A172 (cell line): ENCODE measurements at regions not wholly inside any gene's neighbourhood (a gene's known extent, or its start where the extent isn't known, plus 50 kb on each side); places are given as distances from the start of the nearest gene placed in this dataset.
"Not testable (repeated sequence)": the region's sequence is repeated elsewhere in the genome, so short reads cannot be mapped to it uniquely, and the experiment has no call there.

ENCODE experiments used
- DNase-seq: peaks from one replicate; pipeline ENCODE4 v3.0.0-alpha.2; 2015; ENCODE audit warnings: low spot score

GRCh38 chr6:139519571-139520031 lies 145.2 kb upstream of the CITED2 start:
- peak; percentile 33 for DNase-seq

DNA sequence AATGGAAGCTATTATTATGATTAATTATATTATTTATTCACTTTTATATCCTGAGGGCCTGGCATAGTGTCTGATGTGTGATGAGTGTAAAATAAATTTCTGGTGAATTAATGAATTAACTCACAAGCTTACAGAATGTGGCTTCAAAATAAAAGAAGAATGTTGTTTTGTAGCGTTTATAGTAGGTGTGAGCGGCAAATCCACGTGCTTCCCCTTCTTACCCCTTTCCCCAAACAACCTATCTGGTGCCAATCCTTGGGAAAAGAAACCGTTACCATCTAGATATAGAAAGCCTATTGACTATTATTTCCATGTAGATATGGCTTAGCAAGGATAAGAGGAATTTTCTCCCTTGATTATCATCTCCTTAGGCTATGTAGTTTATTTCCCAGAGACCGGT lies 144.6 kb upstream of the CITED2 start:
- no peak for DNase-seq

DNA sequence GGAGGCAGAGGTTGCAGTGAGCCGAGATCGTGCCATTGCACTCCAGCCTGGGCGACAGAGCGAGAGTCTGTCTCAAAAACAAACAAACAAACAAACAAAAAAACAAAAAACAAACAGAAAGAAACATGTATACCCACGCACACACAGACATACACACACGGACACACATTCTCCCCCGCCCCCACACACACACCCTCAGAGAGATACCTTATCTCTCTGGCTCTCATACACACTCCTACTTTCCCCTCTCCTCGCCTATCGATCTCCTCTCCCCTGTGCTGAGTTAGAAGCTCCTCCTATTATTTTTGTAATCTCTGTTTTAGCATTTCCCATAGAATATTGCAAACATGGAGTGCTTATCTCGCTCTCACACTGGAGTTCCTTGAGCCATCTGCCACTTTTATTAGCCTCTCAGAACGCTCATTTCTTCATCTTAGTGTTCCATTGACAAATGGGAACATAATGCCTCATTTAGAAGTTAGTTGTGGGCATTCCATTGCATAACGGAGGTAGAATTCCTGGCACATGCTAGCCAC lies 144.2 kb upstream of the CITED2 start:
- DNase-seq = no peak

DNA sequence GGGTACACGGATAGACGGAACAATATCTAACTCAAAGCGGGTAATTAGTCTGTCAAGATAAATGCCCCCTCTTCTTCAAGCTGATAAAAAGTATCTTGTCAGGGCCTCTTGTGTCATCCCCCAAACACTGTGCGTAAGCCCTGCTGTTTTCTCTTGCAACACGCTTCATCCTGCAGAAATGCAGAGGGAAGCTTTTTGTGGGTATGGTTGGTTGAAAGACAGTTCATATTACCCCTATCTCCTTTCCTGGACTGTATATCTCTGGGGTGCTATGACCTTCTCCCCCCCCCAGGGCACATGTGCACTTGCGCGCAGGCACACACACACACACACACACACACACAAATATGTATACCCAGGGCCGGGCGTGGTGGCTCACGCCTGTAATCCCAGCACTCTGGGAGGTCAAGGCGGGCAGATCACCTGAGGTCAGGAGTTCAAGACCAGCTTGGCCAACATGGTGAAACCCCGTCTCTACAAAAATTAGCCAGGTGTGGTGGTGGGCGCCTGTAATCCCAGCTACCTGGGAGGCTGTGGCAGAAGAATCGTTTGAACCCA lies 143.6 kb upstream of the CITED2 start:
- not testable (repeated sequence) for DNase-seq

- DNase-seq = no peak
Measured at GRCh38 chr6:139515511-139515910, 141.1 kb upstream of the CITED2 start.

- no peak for DNase-seq
Measured at GRCh38 chr6:139514819-139515218, 140.4 kb upstream of the CITED2 start.

DNA sequence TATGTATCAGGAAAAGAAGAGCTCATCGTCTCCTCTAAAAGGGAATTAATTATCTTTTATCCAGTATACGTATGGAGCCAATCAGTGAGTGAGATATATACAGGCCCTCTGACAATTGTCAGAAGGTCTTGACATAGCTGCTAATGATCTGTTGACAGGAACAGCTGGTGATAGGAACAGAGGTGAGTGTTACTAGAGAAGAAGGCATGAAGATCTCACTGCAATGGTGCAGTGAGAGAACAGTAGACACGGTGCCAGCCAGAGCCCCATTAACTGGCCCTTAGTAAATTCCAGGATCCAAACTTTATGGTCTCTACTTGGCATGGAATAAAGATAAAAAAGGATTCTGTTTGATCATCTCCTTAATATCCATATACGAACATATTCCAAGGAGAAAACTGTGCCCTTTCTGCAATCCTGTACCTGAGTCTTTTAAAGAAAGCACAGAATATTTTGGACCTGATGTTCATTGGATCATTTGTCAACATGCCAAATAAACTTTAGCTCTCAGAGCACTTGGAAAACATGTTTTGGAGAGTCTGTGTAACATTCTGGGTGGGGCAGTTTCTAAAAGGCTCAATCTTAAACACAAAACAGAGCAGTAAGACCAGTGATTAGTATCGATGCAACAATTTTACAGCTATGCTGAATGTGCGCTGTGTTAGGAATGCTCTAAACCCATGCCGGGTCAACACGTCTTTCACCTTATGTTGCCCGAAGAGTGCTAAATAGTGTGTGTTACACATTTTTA lies 135.8 kb upstream of the CITED2 start:
- DNase-seq = no peak

DNA sequence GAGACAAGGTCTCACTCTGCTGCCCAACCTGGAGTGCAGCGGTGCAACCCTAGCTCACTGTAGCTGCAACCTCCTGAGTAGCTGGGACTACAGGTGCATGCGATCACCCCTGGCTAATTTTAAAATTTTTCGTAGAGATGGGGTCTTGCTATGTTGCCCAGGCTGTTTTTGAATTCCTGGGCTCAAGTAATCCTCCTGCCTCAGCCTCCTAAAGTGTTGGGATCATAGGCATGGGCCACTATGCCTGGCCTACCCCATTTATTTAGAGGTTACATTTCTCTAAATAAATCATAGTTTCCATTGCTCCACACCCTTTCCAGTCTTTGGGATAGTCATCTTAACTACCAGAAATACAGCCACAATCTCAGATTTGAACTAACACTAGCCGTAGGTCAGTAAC lies 134.7 kb upstream of the CITED2 start:
- DNase-seq = no peak

DNA sequence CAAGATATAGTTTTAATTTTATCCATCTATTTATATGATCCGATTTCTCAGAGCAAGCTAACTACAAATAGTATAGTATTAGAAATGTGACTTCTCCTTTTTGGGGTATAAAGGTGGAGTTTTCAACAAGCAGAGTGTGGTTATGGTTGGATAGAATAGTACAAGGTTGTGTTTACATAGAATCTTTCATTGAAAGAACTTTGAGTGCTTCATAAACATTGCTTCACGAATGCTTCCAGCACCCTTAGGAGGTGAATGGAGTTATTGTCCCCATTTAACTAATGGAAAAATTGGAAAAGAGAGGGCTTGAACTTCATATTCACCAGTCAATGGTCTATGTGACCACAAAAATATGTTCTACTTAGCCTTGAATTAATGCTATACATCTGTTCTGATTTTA lies 134.1 kb upstream of the CITED2 start:
- DNase-seq = no peak

DNA sequence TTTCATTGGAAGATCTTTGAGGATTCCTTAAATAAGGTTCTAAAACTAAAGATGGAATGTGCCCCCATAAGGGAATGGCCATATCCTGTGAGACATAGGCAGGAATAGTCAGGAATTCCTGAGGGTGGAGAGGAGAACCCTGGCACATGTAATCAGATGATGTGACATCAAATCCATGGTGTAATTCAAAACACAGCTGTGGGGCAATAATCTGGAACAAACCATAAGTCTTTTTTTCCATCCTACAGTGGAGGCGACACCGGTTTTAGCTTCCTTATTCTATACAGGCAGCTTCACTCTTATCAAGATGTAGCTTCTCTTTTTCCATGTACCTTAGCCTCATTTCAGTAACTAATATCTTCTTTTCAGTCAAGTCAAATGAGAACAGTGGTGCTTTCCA lies 133.6 kb upstream of the CITED2 start:
- no peak for DNase-seq

GRCh38 chr6:139500977-139501376 lies 126.5 kb upstream of the CITED2 start:
- no peak for DNase-seq

DNA sequence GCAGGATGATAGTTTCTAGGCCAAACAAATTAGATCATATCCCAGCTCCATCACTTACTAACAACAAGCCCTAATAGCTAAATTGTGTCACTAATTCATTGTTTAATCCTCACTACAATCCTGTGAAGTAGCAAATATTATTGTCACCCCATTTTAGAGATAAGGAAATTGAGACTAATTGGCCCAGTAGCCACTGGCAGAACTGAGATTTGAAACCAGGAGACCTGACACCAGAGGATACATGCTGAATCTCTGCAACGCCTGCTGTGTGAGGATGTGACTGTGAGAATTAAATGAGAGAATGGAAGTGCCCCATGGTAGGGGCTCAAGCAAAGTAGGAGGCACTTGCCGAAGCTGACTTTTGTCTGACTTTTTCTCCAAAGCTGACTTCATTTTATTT lies 124.3 kb upstream of the CITED2 start:
- DNase-seq = no peak

GRCh38 chr6:139497345-139497961 lies 123.0 kb upstream of the CITED2 start:
- no peak for DNase-seq

GRCh38 chr6:139496654-139497344 lies 122.4 kb upstream of the CITED2 start:
- DNase-seq = no peak

DNA sequence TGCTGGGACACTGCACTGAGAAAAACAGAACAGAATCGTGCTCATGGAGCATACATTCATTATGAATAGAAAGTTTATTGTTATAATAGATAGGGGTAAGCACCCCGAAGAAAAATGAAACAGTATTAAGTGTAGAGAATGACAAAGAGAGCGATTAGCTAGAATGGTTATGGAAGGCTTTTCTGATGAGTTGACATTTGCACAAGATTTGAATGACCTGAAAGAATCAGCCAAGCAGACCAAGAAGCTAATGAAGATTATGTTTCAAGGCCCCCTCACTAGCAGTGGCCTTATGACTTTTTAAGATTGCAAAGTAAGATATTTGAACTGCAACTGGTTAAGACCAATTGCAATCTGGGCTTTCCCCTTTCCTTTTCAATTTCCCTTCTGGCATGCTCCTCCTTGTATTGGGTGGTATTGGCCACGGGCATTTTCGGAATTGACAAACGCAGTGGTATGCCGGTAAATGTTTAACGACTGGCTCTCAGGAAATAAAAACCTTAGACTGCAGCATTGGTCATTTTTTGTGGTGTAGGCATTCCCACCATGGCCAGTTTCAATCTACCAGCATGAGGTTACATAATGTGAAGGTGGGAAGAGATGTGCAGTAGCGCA lies 120.0 kb upstream of the CITED2 start:
- DNase-seq = no peak

DNA sequence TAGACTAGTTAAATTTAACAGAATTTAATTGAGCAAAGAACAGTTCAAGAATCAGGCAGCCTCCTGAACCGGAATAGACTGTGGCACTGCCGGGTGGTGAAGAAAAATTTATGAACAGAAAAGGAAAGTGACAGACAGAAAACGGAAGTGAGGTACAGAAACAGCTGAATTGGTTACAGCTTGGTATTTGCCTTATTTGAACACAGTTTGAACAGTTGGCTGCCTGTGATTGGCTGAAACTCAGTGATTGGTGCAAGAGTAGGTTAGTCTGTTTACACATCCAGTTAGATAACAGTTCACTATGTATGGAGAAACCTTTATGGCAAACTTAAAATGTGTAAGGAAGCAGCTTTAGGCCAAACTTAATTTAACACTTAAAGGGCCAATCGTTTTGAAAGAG lies 116.0 kb upstream of the CITED2 start:
- DNase-seq = no peak

DNA sequence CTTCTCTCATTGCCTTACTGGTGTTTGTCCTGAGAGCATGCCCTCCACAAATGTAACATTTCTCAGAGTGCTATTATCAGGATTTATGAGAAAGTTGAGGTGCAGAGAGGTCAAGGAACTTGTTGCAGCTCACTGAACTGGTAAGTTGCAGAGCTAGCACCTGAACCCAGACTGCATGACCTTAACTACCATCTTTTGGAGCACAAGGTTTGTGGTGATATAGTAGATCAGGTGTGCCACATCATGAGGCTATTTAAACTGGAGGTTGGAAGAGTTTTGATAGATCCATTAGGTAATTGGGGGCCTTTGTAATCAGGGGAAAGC lies 112.0 kb upstream of the CITED2 start:
- DNase-seq = no peak

DNA sequence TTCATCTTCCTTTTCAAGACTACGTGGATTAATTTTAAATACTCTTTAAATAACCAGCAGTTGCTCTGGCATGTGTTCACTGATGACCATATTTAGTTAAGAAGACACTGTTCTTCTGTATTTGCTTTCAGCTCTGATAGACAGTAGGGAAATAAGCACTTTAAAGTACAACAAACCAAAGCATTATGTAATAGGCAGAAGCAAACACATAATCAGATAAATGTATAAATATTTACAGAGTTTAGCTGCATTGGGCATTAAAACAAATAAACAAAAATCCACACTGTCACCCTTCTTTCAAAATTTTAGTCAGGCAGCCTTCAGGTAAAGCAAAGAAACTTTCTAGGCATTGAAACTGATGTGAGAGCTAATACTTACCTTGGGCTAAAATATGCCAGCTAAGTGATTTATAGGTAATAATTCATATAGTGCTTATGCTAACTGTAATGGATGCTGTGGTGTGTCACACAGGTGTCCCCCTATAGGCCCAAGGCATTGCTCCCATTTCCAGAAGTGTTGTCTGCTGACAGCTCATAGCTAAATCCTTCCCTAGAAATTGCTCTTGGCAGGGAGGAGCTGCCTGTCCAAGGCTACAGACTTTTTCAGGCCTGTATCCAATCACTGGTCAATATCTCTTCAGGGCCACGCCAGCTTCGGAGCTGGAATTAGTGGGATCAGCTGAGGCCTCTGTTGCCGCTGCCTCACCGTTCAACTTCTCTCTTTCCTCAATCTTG lies 111.5 kb upstream of the CITED2 start:
- DNase-seq = no peak

GRCh38 chr6:139485185-139485584 lies 110.7 kb upstream of the CITED2 start:
- DNase-seq = no peak

- DNase-seq = no peak
Measured at GRCh38 chr6:139483079-139483478, 108.6 kb upstream of the CITED2 start.

GRCh38 chr6:139482287-139482686 lies 107.8 kb upstream of the CITED2 start:
- no peak for DNase-seq
